T-helper 1 cell (primary cell): ENCODE measurements at regions not wholly inside any gene's neighbourhood (a gene's known extent, or its start where the extent isn't known, plus 50 kb on each side); places are given as distances from the start of the nearest gene placed in this dataset.
A peak's percentile ranks its signal among the peaks of the same experiment; 100 is the strongest.
"Not testable (repeated sequence)": the region's sequence is repeated elsewhere in the genome, so short reads cannot be mapped to it uniquely, and the experiment has no call there.

Source experiments
- DNase-seq, 5 donors: peaks; one replicate each; pipeline ENCODE4 v3.0.0-alpha.2; 2012 to 2020

DNA sequence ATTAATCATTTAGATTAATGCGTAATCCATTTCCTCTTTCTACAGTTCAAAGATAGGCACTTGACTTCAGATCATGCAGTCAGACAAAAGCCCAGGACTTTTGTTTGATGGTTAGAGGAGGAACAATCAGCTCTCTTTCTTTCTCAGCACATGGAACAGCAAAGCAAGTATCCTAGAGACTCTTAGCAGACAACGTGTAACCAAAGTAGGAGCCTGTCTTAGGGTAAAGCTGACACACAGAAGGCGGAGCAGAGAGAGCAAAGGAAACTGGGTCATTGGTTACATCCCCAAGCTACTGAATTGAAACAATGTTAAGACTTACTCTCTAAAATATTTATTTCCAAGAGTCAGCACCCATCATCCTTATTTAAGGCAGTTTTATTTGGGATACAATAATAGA, 110.0 kb upstream of the HES1 start:
- no peak for DNase-seq

DNA sequence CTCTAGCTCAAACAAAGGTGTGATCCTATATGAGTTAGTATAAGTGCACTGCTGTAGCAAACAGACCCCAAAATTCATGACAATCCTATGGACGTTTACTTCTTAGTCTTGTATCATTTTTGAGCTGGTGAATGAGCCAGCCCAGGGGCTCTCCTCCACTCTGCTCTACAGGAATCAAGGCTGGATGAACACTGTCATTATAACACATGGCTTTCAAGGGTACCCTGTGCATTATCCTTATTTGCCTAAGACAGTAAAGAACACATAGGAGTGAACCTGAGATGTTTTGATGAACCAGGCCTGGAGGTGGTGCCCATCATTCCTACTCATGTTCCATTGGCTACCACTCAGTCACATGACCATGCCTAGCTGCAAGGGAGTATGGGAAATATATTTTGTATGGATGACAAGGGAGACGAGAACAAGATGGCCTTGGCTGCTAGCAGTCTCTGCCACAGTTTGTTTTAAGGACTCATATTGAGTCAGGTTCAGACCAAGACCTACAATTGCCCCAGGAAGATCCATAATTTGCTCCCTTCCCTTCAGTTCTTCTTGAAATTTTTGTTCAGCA, 107.4 kb upstream of the HES1 start:
- no peak for DNase-seq

DNA sequence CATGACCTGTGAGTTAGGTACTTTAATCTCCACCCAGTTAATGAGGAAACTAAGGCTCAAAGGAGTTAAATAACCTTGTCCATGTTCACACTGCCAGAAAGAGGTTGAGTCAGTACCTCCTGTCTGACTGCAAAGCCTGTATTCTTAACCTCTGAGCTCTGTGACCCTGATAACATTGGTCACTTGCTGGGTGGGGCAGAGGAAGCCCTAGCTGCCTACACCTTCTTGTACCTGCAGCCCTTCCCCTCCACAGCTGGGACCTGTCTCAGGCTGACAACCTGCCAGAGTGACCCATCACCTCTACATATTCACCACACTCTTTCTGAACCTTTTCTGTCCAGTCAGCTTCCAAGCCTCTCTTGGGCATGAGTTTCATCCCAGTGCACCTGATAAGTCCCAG, 106.1 kb upstream of the HES1 start:
- DNase-seq, result no peak

DNA sequence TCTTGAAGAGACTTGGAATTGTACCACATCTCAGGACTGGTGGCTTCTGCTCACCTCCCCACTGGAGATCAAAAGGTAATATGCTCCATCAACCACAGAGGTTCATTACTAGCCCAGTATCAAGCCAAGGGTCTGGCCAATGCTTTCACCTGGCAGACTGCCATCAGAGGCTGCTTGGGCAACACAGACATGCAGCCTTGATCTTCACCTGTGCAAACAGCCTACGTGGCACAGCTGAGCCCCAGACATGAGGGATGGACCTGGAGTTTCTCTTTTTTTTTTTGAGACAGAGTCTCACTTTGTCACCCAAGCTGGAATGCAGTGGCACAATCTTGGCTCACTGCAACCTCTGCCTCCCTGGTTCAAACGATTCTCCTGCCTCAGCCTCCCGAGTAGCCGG, 105.6 kb upstream of the HES1 start:
- DNase-seq, result no peak

DNA sequence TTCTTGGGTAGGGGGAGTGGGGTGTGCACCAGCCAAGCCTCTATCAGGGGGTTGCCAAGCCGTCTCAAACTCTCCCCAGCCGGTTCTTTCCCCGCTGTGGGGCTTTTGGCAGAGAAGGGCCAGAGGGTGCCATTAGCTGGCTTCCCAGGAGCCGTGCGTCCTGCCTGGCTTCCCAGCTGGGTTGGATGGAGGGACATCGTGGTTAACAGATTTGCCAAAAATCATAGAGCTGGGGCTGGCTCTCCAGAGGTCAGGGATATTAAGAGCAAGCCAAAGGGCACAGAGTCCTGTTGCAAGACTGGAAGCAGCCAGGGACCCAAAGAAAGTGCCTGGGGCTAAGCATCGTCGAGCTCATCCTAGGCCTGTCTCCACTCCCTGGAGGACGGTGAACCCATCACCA, 104.6 kb upstream of the HES1 start:
- DNase-seq, result no peak

DNA sequence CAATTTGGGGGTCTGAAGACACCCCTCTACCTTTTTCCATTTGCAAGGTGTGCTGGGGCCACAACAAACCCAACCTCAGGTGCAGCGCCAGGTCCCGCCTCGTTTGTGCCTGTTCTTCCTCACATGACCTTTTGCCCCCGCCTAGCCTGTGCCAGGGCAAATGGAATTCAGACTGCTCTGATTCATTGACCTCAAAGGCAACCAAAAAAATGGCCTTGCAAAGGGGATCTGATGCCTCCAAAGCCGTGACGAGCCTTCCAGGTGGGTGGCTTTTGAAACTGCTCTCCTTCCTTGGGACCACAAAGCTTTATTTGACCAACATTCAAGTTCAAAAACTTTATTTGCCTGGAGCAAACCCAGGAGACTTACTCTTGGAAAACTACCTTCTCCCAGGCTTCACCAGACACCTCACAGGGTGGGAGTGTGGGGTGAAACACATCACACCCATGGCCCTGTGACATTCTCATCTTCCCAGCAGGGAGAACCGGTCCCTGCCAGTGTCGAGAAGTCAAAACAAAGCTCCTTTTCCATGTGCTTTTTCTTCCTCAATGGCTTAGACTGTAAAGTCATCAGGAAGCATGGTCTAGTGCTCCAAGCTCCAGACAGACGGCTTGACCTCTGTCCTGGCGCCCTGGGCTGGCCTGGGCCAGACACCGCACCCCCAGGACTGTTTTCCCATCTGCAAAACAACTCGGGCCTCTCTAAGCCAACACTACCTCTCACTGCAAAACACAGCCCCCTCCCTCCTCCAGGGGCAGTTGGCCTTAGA, 103.9 kb upstream of the HES1 start:
- no peak for DNase-seq

DNA sequence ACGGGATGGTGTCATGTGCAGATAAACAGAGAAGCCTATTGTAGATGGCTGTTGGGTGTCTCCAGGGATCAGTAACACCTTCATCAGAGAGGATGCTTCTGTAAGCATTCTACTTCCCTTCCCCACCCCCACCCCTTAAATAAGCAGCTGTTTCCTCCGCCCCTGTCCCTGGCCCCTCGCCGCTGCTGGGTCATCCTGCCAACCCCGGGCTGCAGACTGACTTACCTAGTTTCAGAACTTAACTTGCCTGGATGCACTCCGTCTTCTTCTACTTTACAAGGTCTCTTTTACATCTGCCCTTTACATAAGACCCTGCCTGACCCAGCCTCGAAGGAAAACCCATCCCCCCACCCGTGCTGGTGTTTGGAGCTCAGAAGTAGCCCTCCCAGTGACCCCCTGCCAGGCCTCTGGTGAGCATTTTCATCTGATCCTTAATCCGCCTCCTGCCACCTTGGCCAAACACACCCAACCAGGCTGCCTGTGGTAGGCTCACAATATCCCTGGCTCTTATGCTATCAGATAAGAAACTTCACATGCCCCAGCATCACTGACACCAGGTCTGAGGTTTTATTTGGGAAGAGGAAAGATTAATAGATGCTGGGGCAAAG, 103.0 kb upstream of the HES1 start:
- peak in 1 of 5 donors; percentile 37 for DNase-seq

DNA sequence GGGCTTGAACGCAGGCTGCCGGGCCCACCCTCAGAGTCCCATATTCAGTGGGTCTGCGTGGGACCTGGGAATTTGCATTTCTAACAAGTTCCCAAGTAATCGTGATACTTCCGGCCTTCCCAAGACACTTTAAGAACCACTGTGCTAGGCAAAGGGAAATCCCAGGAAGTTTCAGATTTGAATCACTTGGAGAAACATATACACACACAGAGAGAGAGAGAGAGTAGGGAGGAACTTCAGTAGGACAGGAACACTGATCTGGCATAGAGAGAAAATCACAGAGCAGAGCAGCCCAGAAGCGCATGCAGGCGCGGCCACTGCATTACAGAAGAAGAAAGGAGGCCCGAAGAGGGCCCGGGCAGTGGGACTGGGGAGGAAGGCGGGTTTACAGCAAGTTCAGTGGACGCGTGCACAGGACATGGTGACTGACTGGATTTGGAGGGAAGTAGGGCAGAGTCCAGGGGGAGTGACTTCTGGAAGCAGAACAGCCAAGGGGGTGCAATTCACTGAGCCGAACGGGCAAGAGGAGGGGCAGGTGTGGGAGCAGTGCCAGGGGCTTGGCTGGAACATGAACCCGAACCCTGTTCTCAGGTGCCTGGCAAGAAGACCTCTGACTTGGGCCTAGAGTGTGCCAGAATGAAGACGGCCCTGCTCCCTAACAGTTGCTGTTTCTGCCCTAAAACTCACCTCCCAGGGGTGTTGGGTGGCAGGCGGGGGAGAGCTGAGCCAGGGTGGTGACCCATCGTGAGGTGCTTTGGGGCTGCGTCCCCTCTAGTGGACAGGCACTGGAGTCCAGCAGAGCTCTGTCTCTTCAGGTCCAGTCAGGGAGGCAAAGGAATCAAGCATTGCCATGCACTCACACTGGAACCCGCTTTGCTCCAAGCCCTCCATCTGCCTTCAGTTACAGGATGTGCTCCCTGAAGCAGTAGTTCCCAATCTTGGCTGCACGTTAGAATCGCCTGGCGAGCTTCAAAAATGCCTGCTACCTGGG, 101.3 kb upstream of the HES1 start:
- DNase-seq, result no peak

DNA sequence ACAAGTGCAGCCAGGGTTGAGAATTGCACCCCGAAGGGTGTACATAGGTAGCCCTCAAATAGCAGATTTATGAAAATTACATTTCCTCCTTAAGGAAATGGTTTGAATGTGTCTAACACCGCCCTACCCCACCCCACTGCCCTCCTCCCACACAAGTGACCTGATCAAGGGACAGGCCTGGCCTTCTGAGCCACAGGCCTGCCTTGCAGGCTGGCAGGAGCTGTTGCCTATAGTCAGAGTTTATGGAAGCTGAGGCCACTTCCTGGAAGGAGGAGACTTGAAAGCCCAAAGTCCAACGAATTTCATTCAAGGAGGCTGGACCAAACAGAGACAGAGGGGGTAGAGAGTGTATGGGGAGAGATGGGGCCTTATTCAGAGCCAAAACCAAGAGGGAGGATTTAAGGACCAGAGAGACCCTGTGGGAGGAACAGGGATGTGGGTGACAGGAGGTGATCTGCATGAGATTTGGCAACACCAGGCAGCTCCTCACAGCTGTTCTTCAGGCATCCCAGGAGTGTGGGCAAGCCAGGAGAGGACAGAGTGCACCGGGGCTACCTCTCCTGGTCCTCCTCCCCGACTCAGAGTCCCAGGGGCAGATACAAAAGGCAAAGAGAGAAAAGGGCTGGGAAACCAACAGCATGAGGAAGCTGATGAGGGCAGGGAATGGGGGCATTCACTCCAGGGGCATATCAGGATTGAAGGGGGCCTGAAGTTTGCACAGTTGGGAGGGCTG, 100.4 kb upstream of the HES1 start:
- no peak for DNase-seq

DNA sequence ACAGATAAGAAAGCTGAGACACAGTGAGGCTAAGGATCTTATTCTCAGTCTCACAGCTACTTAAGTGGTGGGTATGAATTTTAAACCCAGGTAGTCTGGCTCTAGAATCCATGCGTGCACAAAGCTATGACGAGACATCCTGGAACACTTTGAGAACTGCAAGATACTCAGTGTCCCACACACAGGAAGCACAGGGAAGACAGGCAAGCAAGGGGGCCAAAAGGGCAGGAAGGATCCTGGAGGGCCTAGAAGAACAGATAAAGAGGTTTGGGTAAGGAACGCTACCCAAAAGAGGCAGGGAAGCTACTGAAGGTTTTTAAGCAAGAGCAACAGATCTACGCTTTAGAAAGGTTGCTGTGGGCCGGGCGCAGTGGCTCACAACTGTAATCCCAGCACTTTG, 99.1 kb upstream of the HES1 start:
- DNase-seq, result no peak

DNA sequence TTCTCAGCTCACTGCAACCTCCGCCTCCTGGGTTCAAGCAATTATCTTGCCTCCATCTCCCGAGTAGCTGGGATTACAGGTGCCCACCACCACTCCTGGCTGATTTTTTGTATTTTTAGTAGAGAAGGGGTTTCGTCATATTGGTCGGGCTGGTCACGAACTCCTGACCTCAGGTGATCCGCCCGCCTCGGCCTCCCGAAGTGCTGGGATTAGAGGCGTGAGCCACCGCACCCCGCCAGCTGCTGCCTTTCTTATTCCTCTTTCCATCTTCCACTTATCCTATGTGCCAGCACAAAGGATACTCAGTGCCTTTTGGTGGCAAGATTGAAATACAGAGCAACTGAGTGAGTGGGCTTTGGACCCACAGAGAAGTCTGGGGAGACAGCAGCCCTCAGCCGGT, 97.6 kb upstream of the HES1 start:
- DNase-seq, result not testable (repeated sequence)

DNA sequence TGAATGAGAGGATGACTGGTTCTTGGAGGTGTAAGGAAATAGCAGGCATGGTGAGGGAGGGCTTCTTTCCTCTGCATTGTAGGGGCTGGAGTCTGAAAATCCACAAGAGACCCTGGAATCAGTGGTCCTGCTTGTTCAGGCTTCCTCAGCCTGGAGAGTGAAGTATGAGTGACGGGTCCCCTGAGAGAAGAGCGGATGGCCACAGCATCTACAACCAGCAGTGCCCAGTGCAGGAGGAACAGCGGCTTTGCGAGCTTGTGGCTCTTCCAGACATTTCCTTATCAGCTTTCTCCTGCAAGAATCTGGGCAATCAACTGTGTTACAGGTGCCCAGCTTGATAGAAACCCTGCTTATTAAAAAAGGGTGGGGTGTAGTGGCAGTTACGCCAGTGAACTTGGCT, 97.0 kb upstream of the HES1 start:
- no peak for DNase-seq

DNA sequence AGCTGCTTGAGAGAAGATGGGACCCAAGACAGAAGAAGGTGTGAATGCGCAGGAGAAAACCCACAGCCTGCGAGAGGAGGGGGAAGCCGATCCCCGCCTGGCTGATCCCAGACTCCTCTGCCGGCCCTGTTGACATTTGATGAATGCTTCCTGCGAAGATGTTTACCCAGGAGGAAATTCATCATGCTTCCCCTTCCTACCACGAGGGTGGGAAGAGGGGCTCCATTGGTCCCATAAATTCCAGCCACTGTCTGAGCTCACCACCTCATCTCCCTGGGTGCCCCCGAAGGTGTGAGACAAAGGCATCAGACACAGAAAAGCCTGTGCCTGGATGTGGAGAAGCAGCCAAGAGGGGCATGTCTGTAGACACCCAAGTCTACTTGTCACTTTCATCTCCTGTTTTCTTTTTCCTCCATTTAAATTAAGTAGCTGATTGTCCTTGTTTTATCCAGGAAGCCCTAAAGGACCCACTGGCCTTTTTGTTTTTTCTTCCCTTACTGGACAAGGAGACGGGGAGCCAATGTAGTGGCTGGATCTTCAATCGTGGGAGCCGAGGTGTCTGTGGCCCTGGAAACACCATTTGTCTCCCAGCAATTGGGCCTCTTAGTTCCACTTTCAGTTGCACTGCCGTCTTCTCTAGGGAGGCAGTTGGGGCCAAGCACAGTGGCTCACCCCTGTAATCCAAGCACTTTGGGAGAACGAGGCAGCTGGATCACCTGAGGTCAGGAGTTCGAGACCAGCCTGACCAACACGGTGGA, 95.3 kb upstream of the HES1 start:
- no peak for DNase-seq

DNA sequence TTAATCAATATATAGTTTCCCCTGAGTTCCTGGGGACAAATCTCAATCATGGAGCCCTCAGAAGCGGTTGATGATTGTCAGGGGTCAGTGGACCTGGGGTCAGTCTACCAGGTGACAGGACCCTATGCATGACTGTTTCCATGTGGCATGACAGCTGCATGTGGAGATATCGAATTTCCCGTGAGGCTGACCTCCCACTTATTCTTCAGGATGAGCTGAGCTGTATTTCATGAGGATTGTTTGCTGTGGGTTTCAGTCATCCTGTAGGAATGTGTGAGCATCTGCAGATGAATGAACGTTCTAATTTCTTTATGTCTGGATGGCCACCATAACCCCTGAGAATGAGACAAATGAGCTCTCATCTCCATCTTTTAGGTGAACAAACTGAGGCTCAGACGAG, 93.0 kb upstream of the HES1 start:
- no peak for DNase-seq

DNA sequence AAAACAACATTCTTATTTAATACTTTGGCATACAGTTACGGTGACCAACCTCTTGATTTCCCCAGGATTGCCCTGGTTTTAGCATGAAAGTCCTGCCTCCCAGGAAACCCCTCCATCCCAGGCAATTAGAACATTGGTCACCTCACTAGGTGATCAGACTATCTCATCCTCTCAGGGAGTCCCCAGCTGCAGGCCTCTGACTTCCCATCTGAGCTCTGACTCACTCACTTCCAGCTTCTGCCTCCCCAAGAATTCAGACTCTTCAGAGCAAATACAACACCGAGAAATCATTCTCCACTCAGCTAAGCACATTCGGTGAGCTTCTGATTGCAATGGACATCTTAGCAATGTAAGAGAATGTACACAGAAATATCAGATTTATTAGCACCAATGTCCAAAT, 92.4 kb upstream of the HES1 start:
- DNase-seq, result no peak

DNA sequence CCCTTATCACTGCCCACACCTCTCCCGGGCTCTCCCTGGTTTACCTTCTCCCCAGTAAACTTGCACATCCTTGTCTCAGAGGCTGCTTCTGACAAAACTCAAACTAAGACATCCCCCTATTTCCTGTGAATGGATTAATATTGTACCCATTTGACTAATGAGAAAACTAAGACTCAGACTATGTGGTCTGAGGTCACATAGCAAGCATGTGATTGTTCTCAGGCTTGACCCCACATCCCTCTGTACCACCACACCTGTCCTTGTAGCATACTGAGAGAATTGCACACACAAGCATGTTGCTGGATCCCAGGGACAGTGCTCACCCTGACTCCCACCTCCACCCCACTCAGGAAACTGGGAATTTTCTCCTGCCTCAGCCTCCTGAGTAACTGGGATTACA, 90.7 kb upstream of the HES1 start:
- DNase-seq, result no peak

DNA sequence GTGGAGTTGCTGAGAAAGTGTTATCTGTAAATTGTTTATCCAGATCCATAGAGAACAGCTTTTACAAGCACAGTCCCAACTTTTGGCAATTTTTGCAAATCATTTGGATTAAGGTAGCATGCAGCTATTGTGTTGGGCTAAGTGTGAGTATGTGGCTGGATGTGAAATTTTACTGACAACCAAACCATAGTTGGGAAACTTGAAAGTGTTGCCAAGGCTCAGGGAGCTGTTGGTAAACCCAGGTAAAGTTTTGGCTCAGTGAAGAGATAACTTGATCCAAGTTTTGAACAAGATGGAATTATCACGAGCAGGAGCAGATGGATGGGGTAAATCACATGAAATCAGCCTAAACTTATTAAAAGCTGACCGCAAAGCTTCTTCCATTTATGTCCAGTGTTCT, 90.0 kb upstream of the HES1 start:
- no peak for DNase-seq

DNA sequence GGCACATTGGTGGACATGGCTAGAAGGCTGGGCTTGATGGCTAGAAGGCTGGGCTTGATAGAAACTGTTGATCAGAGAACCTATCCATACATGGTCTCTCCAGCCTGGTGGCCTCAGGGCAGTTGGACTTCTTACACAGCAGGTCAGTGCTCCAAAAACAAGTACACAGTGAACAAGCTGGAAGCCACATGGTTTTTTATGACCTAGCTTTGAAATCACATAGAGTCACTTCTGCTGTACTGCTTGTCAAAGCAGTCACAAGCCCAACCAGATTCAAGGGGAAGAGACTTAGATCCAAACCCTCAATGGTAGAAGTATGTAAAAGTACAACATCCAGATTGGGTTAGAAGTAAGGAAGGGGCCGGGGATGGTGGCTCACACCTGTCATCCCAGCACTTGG, 89.4 kb upstream of the HES1 start:
- no peak for DNase-seq

DNA sequence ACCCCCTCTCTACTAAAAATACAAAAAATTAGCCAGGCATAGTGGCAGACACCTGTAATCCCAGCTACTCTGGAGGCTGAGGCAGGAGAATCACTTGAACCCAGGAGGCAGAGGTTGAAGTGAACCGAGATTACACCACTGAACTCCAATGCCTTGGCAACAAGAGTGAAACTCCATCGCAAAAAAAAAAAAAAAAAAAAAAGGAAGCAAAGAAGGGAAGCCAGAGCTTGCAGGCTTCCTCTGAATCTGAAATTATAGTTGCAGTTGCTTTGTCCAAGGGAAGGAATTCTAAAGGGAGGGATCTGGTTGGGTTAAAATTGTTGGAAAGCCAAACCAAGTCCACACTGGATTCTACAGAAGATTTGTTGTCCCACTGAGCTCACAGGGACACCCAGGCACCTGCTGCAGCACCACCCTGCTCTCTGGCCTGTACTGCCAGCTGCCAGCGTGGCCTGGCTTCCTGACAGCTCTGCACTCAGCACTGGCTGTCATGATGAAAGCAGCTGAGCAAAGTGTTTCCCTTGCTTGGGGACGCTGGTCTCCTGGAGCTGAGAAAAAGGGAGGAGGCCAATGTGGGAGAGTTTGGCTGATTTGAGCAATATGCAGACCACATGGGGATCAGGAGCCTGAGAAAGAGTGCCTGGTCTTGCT, 88.8 kb upstream of the HES1 start:
- DNase-seq, result peak in 1 of 5 donors; percentile 33

DNA sequence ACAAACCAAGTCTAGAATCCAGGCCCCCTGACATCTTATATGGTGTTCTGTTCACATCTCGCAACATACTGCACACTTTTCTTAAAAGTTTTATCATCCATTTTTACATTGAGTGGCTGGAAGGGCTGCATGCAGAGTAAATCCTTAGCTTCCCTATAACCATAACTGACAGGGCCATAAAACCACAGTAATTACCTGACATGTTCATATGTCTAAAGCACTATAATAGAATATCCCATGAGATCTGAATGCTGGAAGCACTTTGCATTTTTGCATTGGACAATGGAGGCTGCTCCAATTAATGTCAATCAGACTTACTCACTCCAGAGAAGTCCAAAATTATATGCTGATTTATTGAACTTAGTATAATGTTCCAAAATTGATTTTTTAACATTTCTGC, 86.6 kb upstream of the HES1 start:
- DNase-seq, result no peak

DNA sequence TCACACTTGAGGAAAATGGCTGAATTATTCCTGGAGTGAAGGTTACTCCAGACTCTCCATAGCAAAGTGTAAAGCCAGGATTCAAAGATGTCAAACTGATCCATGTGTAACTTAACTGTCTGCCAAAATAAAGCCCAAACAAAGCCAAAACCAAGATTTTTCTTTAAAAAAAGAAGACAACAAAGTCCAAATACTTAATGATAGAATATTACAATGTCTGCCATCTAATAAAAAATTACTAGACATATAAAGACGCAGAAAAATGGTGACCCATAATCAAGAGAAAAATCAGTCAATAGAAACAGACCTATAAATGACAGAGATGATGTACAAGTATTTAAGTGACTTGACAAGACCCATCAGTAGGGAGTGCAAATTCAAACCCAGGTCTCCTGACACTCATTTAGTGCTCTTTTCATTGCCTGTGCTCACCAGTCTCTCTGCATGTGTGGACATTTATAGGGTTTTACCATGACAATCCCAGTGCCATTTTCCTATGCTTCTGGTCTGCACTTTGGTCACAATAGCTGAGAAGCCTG, 85.1 kb upstream of the HES1 start:
- no peak for DNase-seq
